Tongue (tissue), 1 donor: ENCODE measurements at regions not wholly inside any gene's neighbourhood (a gene's known extent, or its start where the extent isn't known, plus 50 kb on each side); places are given as distances from the start of the nearest gene placed in this dataset.

Experiments
- DNase-seq: peaks from one replicate; pipeline ENCODE4 v3.0.0-alpha.2; 2015

GRCh38 chr2:237171396-237171795 is 85.7 kb downstream of the COPS8 start:
- peak; percentile 64 for DNase-seq

DNA sequence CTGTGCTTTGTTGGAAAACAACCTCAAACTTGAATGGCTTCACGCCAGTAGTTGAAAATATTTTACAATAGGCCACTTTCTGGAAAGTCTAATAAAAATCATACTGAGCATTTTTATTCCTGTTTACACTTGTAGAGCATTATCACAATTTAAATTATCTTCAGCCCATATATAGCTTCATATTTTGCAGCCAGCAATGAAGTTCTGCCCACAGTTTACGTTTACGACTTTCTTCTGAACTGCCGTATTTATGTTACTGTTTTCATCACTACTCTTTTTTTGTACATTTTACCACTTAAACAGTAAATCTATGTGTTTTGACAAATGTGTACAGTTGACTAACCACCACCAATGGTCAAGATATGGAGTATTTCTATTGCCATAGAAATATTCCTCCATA is 86.2 kb downstream of the COPS8 start:
- DNase-seq: no peak

DNA sequence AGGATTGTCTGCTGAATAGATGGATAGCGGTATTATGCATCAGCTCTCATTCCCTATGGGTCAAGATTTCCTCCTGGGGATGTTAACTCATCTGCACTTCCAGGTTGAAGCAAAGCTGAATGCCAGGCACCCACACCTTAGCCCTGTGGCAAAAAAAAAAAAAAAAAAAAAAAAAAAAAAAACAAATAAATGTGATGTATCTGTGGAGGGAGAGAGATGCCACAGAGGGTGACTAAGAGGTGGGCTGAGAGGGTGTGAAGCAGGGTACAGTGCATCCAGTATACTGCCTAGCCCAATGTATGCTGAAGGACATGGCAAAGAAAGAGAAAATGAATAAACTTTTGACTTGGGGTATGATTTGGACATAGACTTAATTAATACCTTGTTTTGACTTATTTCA is 91.4 kb downstream of the COPS8 start:
- no peak for DNase-seq

DNA sequence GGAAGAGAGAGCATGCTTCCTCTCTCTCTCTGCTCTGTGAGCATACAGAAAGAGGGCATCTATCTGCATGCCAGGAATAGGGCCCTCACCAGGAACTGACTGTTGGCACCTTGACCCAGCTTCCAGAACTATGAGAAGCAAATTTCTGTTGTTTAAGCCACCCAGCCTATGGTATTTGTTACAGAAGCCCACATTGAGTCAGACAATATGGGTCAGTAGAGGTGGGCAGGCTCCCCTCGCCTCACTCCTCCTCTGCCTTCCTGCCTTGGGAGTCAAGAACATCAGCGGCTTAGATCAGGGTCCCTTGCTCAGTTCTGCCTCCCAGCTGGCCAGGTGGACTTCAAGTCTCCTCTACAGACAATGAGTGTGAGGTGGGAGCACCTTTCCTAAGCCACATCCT is 92.3 kb downstream of the COPS8 start:
- no peak for DNase-seq

DNA sequence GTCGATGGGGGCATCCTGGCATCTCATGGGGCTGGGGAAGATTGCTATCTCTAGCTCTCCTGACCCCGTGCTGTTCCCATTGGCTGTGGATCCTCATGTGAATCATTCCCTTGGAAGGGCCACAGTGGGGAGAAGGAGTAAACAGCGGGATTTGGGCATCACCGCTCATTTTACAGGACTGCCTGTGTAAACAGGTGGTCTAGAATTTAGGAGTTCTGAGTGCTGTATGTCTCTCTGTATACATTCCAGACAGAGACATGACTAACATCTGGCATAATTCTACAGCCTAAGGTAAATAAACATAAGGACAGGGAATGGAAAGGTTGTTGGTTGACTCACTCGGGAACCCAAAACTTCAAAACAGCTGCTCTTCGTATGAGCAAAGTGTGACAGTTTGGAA is 92.7 kb downstream of the COPS8 start:
- DNase-seq: peak; percentile 32

DNA sequence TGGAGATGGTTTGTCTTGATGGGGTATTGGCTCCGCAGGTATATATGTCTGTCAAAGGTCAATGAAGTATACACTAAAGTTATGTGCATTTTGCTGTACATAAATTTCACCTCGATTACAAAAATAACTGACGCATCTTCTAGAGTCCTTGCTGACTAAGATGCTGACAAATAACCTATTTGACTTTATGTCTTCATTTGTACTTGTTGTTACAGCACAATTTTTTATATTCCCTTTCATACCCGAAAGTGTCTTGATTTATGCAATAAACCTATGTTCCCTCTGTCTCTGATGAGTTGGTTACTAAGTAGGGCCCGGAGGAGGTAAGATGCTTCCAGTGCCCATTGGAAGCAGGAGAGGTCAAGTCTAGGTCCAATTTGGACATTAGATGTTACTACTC is 93.5 kb downstream of the COPS8 start:
- no peak for DNase-seq

DNA sequence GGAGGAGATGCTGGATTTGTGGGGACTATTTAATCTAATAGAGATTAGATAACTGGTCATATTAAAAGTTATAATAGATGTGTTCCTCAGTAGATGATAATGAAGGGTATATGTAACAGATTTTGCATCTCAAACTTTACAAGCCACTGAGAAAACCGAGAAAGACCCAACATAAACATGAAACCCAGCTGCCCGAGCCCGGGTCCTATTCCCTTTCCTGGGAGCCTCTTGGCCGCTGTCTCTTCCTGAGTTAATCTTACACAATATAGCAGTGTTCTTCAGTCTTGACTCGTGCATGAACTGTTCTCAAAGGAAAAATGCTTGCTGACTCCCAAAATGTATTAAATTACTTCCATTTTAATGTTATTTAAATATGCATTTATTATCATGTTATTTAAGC is 94.5 kb downstream of the COPS8 start:
- peak; percentile 59 for DNase-seq

- no peak for DNase-seq
Measured at GRCh38 chr2:237180987-237181386, 95.3 kb downstream of the COPS8 start.

- DNase-seq: no peak
Measured at GRCh38 chr2:237181844-237182243, 96.2 kb downstream of the COPS8 start.

DNA sequence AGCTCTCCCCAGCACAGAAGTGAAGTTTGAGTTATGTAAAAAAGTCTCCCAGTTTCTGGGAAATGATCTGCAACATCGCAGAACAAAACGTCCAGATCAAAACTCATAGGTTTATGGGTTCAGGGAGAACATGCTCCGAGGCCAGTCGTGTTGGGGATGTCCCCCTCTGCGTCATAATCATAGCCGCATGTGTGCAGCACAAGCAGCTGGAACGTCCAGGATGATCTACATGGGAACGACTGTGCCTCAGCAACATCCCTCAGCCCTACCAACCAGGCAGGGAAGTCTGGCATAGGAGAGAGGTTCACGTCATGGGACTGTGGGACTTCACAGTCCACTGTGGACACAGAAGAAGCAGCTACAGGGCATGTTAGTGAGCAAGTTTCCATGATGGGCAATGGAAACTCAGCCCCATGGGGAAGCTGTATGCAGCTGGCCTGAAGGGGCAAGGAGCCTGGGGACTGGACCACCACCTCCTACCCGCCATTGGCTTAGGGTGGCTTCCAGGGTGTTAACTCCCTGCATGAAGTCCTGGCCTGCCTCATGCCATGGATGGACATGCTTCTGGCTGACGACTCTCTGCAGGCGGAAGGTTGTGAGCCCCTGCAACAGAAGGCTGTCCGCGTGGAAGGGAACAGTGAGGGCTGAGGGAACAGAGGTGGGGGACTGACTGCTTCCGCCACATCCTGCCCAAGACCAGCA is 96.9 kb downstream of the COPS8 start:
- no peak for DNase-seq

GRCh38 chr2:237184192-237184918 is 98.7 kb downstream of the COPS8 start:
- no peak for DNase-seq

DNA sequence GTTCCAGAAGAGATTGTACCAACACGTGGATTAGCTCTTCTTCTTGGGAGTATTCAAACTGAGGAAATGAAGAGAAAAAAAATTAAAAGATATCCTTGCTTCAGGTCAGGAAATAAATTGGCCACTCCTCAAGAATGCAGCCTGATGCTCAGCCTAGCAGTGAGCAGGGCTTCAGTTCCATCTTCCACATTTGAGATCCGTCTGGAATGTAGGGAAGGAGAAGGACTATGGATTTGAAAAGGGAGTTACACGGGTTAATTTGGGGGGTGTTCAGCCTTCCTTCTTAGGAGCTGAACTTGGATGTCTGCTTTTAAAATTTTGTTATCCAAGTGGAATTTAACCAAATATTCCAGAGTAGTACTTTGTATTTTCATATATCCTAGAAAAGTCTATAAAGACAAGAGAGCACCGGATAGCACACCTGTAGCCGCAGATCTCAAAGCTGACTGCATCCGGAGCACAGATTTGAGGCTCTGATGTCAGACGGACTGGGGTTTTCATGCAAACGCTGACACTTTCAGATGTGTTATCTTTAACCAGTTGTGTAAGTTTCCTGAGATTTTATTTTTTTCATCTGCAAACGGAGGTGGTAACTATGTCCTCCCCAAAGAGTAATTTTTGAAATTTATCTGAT is 99.3 kb downstream of the COPS8 start:
- DNase-seq: no peak

- no peak for DNase-seq
Measured at GRCh38 chr2:237185553-237185925, 99.8 kb downstream of the COPS8 start.

DNA sequence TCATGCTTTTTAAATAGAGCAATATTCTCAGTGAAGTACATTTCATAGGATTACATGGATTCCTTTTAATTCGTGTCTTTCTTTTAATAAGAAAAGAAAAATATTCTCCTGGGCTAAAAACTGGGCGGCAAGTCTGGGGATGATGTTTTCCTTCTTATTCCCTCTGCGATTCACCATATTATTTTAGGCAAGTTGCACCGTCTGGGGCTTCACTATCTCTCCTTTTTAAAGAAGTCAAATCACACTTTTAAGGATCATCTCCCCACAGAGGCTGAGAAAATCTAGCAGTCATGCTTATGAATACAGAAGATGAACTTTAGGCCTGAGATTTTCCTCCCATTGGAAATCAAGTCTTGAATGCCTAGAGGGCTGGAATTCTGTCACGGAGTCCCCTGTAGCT is 104.1 kb downstream of the COPS8 start:
- no peak for DNase-seq

DNA sequence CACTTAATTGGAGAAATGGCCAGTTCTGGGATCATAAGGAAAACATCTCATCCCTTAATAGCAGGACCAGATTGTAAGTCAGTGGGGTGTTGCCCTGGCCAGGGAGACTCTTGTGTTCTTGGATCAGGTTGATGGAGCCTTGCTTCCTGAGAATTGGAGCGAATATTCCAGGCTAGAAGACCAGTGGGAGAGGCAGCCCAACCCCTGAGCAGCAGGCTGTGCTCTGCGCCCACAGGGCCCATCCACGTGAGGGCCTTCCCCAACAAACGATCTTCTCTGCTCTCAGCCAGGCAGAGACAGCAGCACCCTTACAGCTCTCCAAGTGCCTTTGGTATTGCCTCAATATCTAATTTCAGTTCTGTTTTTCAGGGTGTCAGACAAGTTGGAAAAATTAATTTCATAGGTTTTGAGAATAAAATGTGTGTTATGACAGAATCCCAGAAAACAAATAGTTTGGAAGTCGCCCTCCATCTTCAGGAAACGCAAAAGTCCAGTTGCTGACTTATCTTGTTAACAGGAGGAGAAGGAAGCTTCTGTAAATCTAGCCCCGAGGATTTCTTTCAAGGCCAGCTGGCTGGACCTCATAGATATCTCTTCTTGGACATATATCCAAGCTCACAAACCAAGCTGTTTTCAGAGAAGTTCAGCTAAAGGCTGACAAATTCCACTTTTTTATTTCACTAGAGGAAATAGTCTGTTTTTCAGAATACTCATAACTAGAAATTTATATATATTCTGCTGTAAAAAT is 105.5 kb downstream of the COPS8 start:
- peak; percentile 68 for DNase-seq

DNA sequence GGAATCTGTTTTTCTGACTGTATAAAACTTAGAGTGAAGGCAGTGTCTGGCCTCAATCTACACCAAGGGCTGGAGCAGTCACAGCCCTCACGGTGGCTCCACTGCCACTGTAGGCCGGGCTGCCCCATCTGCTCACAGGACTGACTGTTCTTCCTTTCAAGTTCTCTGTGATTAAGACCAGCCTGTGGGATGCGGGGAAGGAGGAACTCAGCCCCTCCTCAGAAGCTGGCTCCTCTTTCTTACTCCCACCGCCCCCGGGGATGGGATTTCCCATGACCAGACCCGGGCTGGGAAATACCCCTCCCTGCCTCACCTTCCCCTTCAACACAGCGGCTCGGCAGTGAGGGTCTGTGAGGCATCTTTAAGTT is 106.0 kb downstream of the COPS8 start:
- no peak for DNase-seq

DNA sequence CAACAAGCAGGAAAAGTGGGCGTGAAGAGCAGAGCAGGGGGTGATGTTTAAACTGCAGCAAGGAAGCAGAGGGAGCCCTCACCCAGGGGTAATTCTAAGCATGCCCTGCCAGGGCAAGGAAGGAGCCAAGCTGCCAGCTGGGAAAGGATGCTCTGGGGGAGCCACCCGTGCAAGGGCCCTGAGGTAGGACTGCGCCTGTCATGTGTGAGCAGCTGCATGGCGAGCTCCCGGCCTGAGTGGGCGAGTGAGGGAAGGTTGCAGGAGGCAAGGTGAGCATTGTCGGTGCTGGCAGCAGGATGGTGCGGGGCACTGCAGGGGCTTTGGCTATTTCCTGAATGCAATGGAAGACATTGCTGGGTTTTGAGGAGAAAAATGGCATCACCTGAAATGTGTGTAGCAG is 107.2 kb downstream of the COPS8 start:
- no peak for DNase-seq

GRCh38 chr2:237193436-237193835 is 107.7 kb downstream of the COPS8 start:
- no peak for DNase-seq

DNA sequence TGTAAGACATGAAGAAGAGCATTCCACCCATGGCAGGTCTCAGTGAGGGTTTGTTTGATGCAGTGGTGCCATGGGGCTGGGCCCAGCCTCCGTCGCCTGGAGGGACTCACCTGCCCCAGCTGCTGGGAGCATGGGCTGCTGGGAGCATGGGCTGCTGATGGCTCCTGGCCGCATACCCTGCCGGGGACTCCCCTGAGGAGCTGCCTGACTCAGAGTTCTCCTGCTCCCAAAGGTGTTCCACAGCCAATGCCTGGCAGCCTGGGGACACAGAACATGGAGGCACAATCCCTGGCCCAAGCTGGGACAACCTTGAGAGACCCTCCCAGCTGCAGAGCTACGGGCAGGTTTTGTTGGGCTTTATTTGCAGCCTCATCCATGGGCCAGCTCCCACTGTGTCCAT is 108.4 kb downstream of the COPS8 start:
- no peak for DNase-seq

DNA sequence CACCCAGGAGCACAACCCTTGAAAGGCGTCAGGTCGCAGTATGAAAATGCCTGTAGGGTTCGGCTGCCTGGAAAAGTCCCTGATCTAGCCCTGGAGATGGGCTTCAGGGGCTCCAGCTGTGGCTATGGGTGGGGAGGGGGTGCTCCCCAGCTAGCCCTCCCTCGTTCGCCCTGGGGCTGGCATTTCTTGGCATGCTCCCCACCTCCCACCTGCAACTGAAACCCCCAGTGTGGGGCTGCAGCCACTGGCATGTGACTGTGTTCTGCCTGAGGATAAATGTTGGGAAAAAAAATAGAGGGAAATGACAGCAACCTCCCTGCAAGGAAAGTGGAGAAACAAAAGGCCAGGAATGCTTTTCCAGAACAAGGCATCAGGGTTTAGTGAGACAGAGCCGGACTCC is 109.2 kb downstream of the COPS8 start:
- DNase-seq: no peak

- no peak for DNase-seq
Measured at GRCh38 chr2:237195396-237196120, 109.9 kb downstream of the COPS8 start.

DNA sequence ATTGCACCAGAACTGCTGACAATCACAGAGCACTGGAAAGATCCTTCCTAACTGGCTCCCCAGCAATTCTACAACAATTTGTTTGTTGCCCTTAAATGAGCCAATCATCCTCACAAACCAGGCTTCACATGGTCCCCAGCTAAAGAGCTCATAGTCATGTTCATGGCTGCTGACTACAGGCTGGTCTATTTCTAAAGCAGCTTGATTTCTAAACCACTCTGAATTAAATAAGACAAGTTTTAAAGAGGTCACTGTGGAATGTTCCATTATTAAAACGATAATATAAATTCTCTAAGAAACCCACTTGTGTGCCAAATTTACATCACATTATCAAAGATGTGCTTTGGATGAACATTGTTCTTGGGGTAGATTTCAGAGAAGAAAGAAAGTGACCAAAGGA is 110.7 kb downstream of the COPS8 start:
- no peak for DNase-seq
